NT2/D1 (cell line): ENCODE measurements at regions not wholly inside any gene's neighbourhood (a gene's known extent, or its start where the extent isn't known, plus 50 kb on each side); places are given as distances from the start of the nearest gene placed in this dataset.

Experiments used
- DNase-seq: peaks from one replicate; pipeline ENCODE4 v3.0.0-alpha.2; 2011; ENCODE audit warnings: low read depth, low spot score
- H3K27me3 ChIP-seq: 2 replicates; pipeline ENCODE4 v1.6.0; 2011; ENCODE audit warnings: mild to moderate bottlenecking; ENCODE audit not compliant: insufficient read length, insufficient read depth
- H3K36me3 ChIP-seq: 2 replicates; pipeline ENCODE4 v1.6.1; 2011; ENCODE audit warnings: mild to moderate bottlenecking, low read length, mixed read lengths; ENCODE audit not compliant: insufficient read depth, insufficient read length
- H3K4me1 ChIP-seq: 2 replicates; pipeline ENCODE4 v1.5.1; 2011; ENCODE audit not compliant: insufficient read depth, insufficient read length
- H3K4me3 ChIP-seq: 2 replicates; pipeline ENCODE4 v1.5.1; 2011; ENCODE audit warnings: low read depth; ENCODE audit not compliant: insufficient read length
- H3K9ac ChIP-seq: 2 replicates; pipeline ENCODE4 v1.6.0; 2011; ENCODE audit warnings: low read depth; ENCODE audit not compliant: insufficient read length
- H3K9me3 ChIP-seq: 2 replicates; pipeline ENCODE4 v1.5.1; 2011; ENCODE audit warnings: mild to moderate bottlenecking, low read length; ENCODE audit not compliant: insufficient read depth
- SUZ12 ChIP-seq: IDR thresholded peaks from 2 replicates; pipeline ENCODE4 v1.6.1; 2011; ENCODE audit not compliant: insufficient read length, insufficient read depth; ENCODE audit errors: extremely low read depth
- YY1 ChIP-seq: IDR thresholded peaks from 2 replicates; pipeline ENCODE4 v1.6.1; 2011; ENCODE audit not compliant: insufficient read length, insufficient read depth
- ZNF274 ChIP-seq: IDR thresholded peaks from 2 replicates; pipeline ENCODE4 v1.6.1; 2011; ENCODE audit warnings: mild to moderate bottlenecking, low read depth, low read length

DNA sequence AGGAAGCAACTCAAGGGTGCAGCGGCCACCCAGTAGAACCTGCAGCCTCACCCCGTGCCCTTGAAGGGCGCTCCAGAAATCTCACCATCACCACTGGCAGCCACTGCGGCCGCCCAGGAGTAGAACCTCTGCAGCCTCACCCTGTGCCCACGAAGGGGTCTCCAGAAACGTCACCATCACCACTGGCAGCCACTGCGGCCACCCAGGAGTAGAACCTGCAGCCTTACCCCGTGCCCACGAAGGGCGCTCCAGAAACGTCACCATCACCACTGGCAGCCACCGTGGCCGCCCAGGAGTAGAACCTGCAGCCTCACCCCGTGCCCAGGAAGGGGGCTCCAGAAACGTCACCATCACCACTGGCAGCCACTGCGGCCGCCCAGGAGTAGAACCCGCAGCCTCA lies 336.0 kb downstream of the TEX29 start:
- H3K36me3 ChIP-seq: no peaks in the 10 kb centered on the region
- no peak for TF ChIP-seq YY1
- no peak for TF ChIP-seq SUZ12
- no peak for TF ChIP-seq ZNF274
- H3K9ac ChIP-seq: no peak overlapping the region
- peaks cover 3% of the 10 kb centered on the region for H3K4me1 ChIP-seq
- no peaks in the 10 kb centered on the region for H3K9me3 ChIP-seq
- peaks cover 3% of the 10 kb centered on the region for H3K27me3 ChIP-seq
- no peak overlapping the region for H3K4me3 ChIP-seq
- DNase-seq: no peak

DNA sequence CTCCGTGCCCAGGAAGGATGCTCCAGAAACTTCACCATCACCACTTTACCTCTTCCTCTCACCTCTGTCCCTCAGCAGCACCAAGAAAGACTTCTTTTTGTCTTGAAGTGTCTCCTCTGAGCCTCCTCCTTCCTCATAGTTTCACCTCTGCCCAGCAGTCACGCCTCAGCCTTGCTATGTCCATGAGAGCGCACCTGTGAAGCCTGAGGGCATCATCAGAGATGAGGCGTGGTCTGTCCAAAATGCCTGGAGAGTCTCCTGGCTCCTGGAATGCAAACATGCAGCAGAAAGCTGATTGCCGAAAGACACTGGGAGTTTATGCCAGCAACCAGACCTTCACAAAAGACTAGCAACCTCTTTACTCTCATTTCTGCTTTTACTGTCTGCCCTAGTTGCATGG lies 336.6 kb downstream of the TEX29 start:
- peaks cover 3% of the 10 kb centered on the region for H3K27me3 ChIP-seq
- no peak overlapping the region for H3K9ac ChIP-seq

DNA sequence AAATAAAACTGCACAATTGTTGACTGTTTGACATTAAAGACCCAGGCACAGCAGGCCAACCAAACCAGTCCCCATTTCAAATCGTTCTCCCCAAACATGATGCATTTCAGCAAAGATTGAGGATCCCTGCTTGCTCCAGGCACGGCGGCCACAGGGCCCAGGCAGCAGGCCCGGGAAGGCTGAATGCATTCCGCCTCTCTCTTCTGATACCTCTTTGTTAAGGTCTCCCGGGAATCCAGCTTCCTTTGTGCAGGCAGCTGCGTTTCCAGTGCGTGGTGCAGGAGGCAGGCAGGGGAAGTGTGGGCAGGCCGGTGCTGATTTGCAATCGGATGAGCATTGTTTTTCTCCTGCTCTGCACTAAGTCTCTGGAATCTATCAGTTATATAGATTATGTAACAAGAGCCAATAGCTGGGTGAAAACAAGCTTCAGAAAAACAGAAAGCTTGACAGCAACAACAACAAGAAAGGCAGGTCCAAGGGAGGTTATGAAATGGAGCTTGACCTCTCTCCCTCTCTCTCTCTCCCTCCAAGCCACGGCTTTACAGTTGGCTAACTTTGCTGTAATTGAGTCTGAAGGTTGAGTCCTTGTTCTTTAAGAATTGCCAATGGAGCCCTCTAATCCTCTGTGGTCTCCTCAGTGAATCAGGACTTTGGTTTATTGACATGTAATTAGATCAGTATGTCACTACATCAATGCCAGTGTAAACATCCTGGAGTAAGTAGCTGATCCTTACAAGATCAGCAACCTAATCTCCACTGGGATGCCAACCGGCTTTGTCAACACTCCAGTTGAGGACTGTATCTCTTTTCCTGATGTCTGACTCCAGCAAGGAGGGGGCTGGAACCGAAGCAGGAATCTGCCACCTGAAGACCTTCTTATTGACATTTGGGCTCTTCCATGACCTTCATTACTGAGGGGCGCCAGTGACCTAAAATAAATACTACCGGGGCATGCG lies 338.0 kb downstream of the TEX29 start:
- DNase-seq: peak; percentile 61
- TF ChIP-seq YY1: no peak
- TF ChIP-seq SUZ12: no peak
- H3K27me3 ChIP-seq: peaks cover 3% of the 10 kb centered on the region
- H3K9me3 ChIP-seq: no peaks in the 10 kb centered on the region
- H3K4me3 ChIP-seq: no peak overlapping the region
- no peak overlapping the region for H3K9ac ChIP-seq
- H3K36me3 ChIP-seq: no peaks in the 10 kb centered on the region
- peaks cover 3% of the 10 kb centered on the region for H3K4me1 ChIP-seq

More for the DNA sequence above, 336.6 kb downstream of the TEX29 start:
- H3K4me3 ChIP-seq: no peak overlapping the region
- no peaks in the 10 kb centered on the region for H3K36me3 ChIP-seq
- H3K9me3 ChIP-seq: no peaks in the 10 kb centered on the region
- no peak for DNase-seq
- TF ChIP-seq ZNF274 (no peak), YY1 (no peak), SUZ12 (no peak)
- H3K4me1 ChIP-seq: peaks cover 3% of the 10 kb centered on the region

DNA sequence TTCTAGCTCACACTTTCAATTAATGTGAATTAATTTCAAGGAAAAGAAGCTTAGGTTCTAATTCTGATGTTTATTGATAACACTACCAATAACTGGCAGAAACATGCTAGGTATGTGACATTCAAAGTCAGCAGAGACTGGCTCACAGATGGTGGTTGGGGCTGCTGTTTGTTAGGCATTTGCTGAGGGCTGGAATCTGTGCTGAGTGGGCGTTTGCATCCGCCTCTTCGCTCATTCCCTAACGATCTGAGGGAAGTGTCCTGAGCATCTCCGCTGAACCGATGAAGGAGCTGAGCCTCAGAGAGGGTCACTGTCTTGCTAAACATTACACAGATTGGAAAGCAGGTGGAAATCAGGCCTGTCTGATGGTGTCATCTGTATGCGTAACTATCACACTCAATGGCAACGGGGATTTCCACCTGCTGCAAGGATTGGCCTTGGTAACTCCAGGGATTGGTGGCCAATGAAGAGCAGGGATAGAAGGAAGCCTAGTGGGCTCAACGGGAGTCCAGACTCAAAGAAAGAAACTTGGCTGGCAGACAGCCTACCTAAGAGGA lies 338.9 kb downstream of the TEX29 start:
- Histone ChIP-seq H3K4me1 (peaks cover 3% of the 10 kb centered on the region), H3K27me3 (peaks cover 3% of the 10 kb centered on the region), H3K36me3 (no peaks in the 10 kb centered on the region), H3K4me3 (no peak overlapping the region), H3K9me3 (no peaks in the 10 kb centered on the region), H3K9ac (no peak overlapping the region)
- no peak for TF ChIP-seq ZNF274
- TF ChIP-seq YY1: no peak
- no peak for TF ChIP-seq SUZ12
- no peak for DNase-seq

DNA sequence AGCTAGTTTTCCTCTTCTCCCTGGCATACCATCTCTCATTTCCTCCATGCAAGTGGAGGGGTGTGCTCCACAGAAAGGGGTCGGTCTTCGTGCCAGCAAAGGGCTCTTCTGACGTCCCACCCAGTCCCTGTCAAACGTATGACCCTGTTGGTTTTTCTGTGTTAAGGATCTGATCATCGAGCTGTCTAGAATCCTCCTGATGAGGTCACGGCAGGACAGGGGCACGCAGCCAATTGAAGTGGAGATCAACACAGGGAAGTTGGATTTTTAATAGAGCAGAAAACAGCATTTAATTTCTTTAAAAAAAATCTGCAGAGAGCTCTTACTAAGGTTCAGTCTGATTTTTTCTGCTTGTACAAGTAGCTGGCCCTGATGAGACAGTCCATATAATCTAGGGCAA lies 339.4 kb downstream of the TEX29 start:
- TF ChIP-seq SUZ12 (no peak), ZNF274 (no peak), YY1 (no peak)
- no peak overlapping the region for H3K4me3 ChIP-seq
- peaks cover 3% of the 10 kb centered on the region for H3K27me3 ChIP-seq
- H3K36me3 ChIP-seq: no peaks in the 10 kb centered on the region
- H3K9me3 ChIP-seq: no peaks in the 10 kb centered on the region
- H3K9ac ChIP-seq: no peak overlapping the region
- H3K4me1 ChIP-seq: peaks cover 3% of the 10 kb centered on the region
- no peak for DNase-seq

- H3K36me3 ChIP-seq: no peaks in the 10 kb centered on the region
- no peak overlapping the region for H3K4me3 ChIP-seq
- no peak for DNase-seq
- H3K27me3 ChIP-seq: peaks cover 3% of the 10 kb centered on the region
- no peak overlapping the region for H3K9ac ChIP-seq
- no peaks in the 10 kb centered on the region for H3K9me3 ChIP-seq
- no peak for TF ChIP-seq ZNF274
- peaks cover 3% of the 10 kb centered on the region for H3K4me1 ChIP-seq
Measured at GRCh38 chr13:111661052-111661451, 340.6 kb downstream of the TEX29 start.

DNA sequence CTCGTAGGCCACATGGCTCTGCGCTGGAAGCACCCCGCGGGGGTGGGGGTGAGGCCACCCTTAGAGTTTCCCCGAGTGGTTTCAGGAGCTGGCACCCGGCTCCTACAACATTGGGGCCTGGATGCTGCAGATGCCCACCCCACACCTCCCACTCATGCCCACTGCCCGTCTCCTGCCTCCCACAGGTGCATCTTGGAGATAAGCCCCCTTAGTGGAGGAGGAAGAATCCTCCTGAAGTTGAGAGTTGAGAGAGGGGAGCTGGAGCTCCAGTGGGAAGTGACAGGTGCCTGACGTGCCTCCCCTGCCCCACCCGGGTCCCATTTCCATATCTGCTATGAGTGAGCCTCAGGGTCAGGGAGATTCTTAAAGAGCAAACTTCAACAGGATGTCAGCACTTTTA lies 341.3 kb downstream of the TEX29 start:
- Histone ChIP-seq H3K4me1 (peaks cover 3% of the 10 kb centered on the region), H3K9me3 (no peaks in the 10 kb centered on the region), H3K27me3 (no peaks in the 10 kb centered on the region), H3K9ac (no peak overlapping the region), H3K36me3 (no peaks in the 10 kb centered on the region), H3K4me3 (no peak overlapping the region)
- no peak for TF ChIP-seq ZNF274
- TF ChIP-seq SUZ12: no peak
- no peak for TF ChIP-seq YY1
- no peak for DNase-seq
